HEK293T (cell line): ENCODE measurements at regions not wholly inside any gene's neighbourhood (a gene's known extent, or its start where the extent isn't known, plus 50 kb on each side); places are given as distances from the start of the nearest gene placed in this dataset.

ENCODE experiments used
- CTCF ChIA-PET: fragments of 350-600 bp; formaldehyde crosslinking; extraction: SDS; loops from one replicate; lab custom pipeline; 2021; ENCODE audit warnings: antibody characterized with exemption, inconsistent platforms; lab: Yijun Ruan, JAX
- POLR2A ChIA-PET: fragments of 350-600 bp; formaldehyde crosslinking; extraction: SDS; loops from one replicate; lab custom pipeline; 2020; ENCODE audit warnings: antibody characterized with exemption, inconsistent platforms; lab: Yijun Ruan, JAX
- DNase-seq: peaks from one replicate; pipeline ENCODE4 v3.0.0; 2012; ENCODE audit warnings: mixed read lengths; ENCODE audit errors: extremely low spot score
- ARNT ChIP-seq: fragments of 450-650 bp; IDR thresholded peaks from 2 replicates; pipeline ENCODE4 v1.6.1; 2017; ENCODE audit warnings: mild to moderate bottlenecking
- BHLHE40 ChIP-seq: fragments of 450-650 bp; IDR thresholded peaks from 2 replicates; pipeline ENCODE4 v1.6.1; 2016; ENCODE audit warnings: mild to moderate bottlenecking, moderate library complexity, borderline replicate concordance
- CTBP1 ChIP-seq: fragments of 450-650 bp; IDR thresholded peaks from 2 replicates; pipeline ENCODE4 v1.6.1; 2016; ENCODE audit warnings: borderline replicate concordance
- ELF4 ChIP-seq: fragments of 450-650 bp; IDR thresholded peaks from 2 replicates; pipeline ENCODE4 v1.6.1; 2017; ENCODE audit warnings: antibody characterized with exemption
- FOXA1 ChIP-seq: fragments of 450-650 bp; IDR thresholded peaks from 2 replicates; pipeline ENCODE4 v1.6.1; 2016; ENCODE audit warnings: mild to moderate bottlenecking
- FOXK2 ChIP-seq: fragments of 450-650 bp; IDR thresholded peaks from 2 replicates; pipeline ENCODE4 v1.6.1; 2016; ENCODE audit warnings: mild to moderate bottlenecking
- FOXM1 ChIP-seq: fragments of 450-650 bp; IDR thresholded peaks from 2 replicates; pipeline ENCODE4 v1.6.1; 2017; ENCODE audit warnings: mild to moderate bottlenecking, borderline replicate concordance
- HDGF ChIP-seq: fragments of 450-650 bp; IDR thresholded peaks from 2 replicates; pipeline ENCODE4 v1.6.1; 2017; ENCODE audit warnings: antibody characterized with exemption, borderline replicate concordance
- L3MBTL2 ChIP-seq: fragments of 450-650 bp; conservative IDR thresholded peaks from 2 replicates; pipeline ENCODE4 v1.6.1; 2016; ENCODE audit warnings: mild to moderate bottlenecking
- LEF1 ChIP-seq: fragments of 450-650 bp; IDR thresholded peaks from 2 replicates; pipeline ENCODE4 v1.6.1; 2017; ENCODE audit warnings: mild to moderate bottlenecking, borderline replicate concordance
- NFRKB ChIP-seq: fragments of 450-650 bp; IDR thresholded peaks from 2 replicates; pipeline ENCODE4 v1.6.1; 2016; ENCODE audit warnings: mild to moderate bottlenecking, moderate library complexity
- SP1 ChIP-seq: fragments of 450-650 bp; IDR thresholded peaks from 2 replicates; pipeline ENCODE4 v1.6.1; 2017
- SUZ12 ChIP-seq: fragments of 450-650 bp; IDR thresholded peaks from 2 replicates; pipeline ENCODE4 v1.6.1; 2016; ENCODE audit warnings: mild to moderate bottlenecking
- TARDBP ChIP-seq: fragments of 450-650 bp; IDR thresholded peaks from 2 replicates; pipeline ENCODE4 v1.6.1; 2016
- ZNF384 ChIP-seq: fragments of 450-650 bp; IDR thresholded peaks from 2 replicates; pipeline ENCODE4 v1.6.1; 2016
- TF ChIP-seq, protein P1 (sequence below): fragments of 450-650 bp; IDR thresholded peaks from 2 replicates; pipeline ENCODE4 v1.6.1; 2016

DNA sequence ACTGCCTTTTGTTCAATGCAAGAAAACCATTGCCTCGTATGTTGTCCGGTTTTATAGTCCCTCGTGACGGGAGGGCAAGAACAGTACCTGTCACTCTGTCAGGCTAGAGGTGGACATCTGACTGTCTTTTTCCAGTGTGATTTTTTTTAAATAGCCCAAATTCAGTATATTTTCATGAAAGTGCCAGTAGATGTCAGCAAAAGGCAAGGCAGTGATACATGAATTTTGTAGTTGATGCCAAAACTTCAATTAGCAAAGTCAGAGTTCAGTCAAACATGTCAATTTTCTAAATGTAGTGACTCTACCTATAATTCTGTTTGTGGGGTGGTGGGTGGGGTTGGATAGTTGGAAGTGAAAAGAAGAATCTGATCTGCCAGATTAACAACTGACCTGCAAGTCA is 296.0 kb upstream of the MC4R start:
- POLR2A ChIA-PET, result no interaction called here
- CTCF ChIA-PET, result no interaction called here
- no peak for DNase-seq
- TF ChIP-seq BHLHE40, result no peak
- TF ChIP-seq CTBP1, result no peak
- TF ChIP-seq TARDBP, result no peak
- no peak for TF ChIP-seq FOXK2
- TF ChIP-seq ZNF384, result no peak
- TF ChIP-seq SUZ12, result no peak

GRCh38 chr18:60669938-60670337 is 297.4 kb upstream of the MC4R start:
- no peak for DNase-seq
- CTCF ChIA-PET, result no interaction called here
- no peak for TF ChIP-seq TARDBP
- TF ChIP-seq FOXK2, result no peak
- TF ChIP-seq HDGF, result no peak
- no peak for TF ChIP-seq FOXA1
- TF ChIP-seq CTBP1, result no peak
- TF ChIP-seq SUZ12, result no peak
- TF ChIP-seq ARNT, result no peak
- TF ChIP-seq L3MBTL2, result no peak
- POLR2A ChIA-PET, result no interaction called here

DNA sequence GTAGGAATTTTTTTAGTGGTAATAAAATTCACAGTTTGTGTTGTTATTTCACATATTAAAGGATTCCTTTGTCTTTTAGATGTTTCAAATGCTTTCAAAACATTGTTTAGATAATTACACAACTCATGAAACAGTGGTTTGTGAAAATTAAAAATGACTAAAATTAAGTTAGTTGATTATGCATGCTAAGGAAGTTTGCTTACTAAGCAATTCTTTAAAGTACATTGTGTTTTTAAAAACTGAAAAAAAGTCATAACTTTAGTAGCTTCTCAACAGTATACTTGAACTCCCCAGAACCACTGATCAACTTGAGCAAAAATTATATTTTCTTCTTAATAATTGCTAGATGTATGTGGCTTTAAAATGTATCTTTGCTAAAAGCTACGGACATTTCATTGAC is 298.4 kb upstream of the MC4R start:
- POLR2A ChIA-PET, result no interaction called here
- TF ChIP-seq FOXK2 (no peak), LEF1 (no peak), CTBP1 (no peak), ELF4 (no peak), SP1 (no peak), FOXA1 (no peak), L3MBTL2 (no peak), TARDBP (no peak), BHLHE40 (no peak), HDGF (no peak), NFRKB (no peak), ZNF384 (no peak), FOXM1 (no peak), ARNT (no peak), SUZ12 (no peak)
- TF ChIP-seq, protein P1, sequence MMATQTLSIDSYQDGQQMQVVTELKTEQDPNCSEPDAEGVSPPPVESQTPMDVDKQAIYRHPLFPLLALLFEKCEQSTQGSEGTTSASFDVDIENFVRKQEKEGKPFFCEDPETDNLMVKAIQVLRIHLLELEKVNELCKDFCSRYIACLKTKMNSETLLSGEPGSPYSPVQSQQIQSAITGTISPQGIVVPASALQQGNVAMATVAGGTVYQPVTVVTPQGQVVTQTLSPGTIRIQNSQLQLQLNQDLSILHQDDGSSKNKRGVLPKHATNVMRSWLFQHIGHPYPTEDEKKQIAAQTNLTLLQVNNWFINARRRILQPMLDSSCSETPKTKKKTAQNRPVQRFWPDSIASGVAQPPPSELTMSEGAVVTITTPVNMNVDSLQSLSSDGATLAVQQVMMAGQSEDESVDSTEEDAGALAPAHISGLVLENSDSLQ, result no peak
- DNase-seq, result no peak
- CTCF ChIA-PET, result no interaction called here

- CTCF ChIA-PET, result no interaction called here
These were observed 302.6 kb upstream of the MC4R start for GRCh38 chr18:60675126-60675525.

DNA sequence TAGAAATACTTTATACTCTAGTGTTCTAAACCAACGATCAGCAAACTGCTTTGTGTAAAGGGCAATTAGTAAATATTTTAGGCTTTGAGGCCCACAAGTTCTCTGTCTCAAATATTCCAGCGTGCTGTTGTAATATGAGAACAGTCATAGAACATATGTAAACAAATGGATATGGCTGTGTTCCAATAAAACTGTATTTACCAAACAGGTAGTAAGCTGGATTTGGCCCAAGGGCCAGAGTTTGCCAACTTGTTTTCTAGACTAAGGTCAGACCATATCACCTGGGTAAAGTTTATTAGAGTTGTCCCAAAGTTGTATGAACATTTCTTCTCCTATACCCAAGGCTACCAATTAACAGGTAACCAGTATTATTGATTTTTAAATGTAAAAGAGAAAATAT is 303.2 kb upstream of the MC4R start:
- CTCF ChIA-PET, result no interaction called here
- POLR2A ChIA-PET, result no interaction called here
- TF ChIP-seq HDGF (no peak), ZNF384 (no peak), SUZ12 (no peak), BHLHE40 (no peak), SP1 (no peak), ARNT (no peak), TARDBP (no peak), FOXM1 (no peak), FOXK2 (no peak), NFRKB (no peak), LEF1 (no peak), ELF4 (no peak), CTBP1 (no peak), L3MBTL2 (no peak), FOXA1 (no peak)
- TF ChIP-seq, protein P1, result no peak
- DNase-seq, result no peak

More at GRCh38 chr18:60675126-60675525, 302.6 kb upstream of the MC4R start:
- DNase-seq, result no peak
- POLR2A ChIA-PET, result no interaction called here
- no peak for TF ChIP-seq ELF4
- TF ChIP-seq CTBP1, result no peak
- no peak for TF ChIP-seq TARDBP
- TF ChIP-seq ZNF384, result no peak
- no peak for TF ChIP-seq SP1
- no peak for TF ChIP-seq ARNT
- no peak for TF ChIP-seq FOXA1
- TF ChIP-seq, protein P1, result no peak
- TF ChIP-seq FOXM1, result no peak
- TF ChIP-seq FOXK2, result no peak
- TF ChIP-seq LEF1, result no peak
- TF ChIP-seq SUZ12, result no peak
- TF ChIP-seq HDGF, result no peak
- no peak for TF ChIP-seq NFRKB
- TF ChIP-seq BHLHE40, result no peak
- no peak for TF ChIP-seq L3MBTL2

DNA sequence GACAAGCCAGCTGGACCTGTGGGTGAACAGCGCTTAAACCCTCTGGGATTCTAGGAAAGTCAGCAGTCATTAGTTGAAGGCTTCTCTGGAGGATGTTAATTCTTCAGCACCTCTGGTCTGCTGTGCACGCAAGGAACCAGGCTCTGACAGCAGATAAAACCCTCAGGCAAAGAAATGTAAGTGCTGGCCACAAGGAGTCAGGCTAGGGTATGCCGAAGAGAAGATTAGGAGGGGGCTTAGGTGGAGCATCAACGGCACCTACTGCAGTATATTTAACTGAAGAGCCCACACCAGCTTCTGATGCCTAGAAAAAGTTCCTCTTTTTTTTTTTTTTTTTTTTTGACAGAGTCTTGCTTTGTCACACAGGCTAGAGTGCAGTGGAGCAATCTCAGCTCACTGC is 304.2 kb upstream of the MC4R start:
- no peak for TF ChIP-seq ZNF384
- TF ChIP-seq FOXK2, result no peak
- TF ChIP-seq BHLHE40, result no peak
- TF ChIP-seq CTBP1, result no peak
- TF ChIP-seq L3MBTL2, result no peak
- TF ChIP-seq FOXA1, result no peak
- no peak for TF ChIP-seq FOXM1
- no peak for TF ChIP-seq ARNT
- no peak for TF ChIP-seq HDGF
- no peak for TF ChIP-seq NFRKB
- no peak for TF ChIP-seq ELF4
- no peak for TF ChIP-seq LEF1
- no peak for TF ChIP-seq SUZ12
- TF ChIP-seq, protein P1, result no peak
- peak; percentile 12 for DNase-seq
- POLR2A ChIA-PET, result no interaction called here
- CTCF ChIA-PET, result no interaction called here
